HCT116 (cell line): ENCODE measurements at regions not wholly inside any gene's neighbourhood (a gene's known extent, or its start where the extent isn't known, plus 50 kb on each side); places are given as distances from the start of the nearest gene placed in this dataset.

ENCODE experiments used
- ATAC-seq: fragments of 200-7000 bp; cut with Tn5 transposase; 2 replicates; pipeline ENCODE4 v1.9.1; 2020; ENCODE audit warnings: mild to moderate bottlenecking, moderate library complexity
- BruUV-seq: library from RNA; stranded (reverse); fragments of 400-500 nt; replicated peaks from 2 replicates; lab custom pipeline; 2021; lab: Mats Ljungman, UMichigan
- CTCF ChIA-PET: fragments of 300-600 bp; sonication (Branson Sonifier 250); formaldehyde crosslinking; loops from one replicate; lab custom pipeline; 2021; ENCODE audit warnings: antibody characterized with exemption; lab: Charles Lee
- POLR2A ChIA-PET: fragments of 300-600, 350-600 bp; sonication (Branson Sonifier 250); formaldehyde crosslinking; loops from one replicate; lab custom pipeline; 2021; ENCODE audit warnings: antibody characterized with exemption; lab: Charles Lee
- RAD21 ChIA-PET, 2 experiments: fragments of 300-600 bp; sonication (Branson Sonifier 250); formaldehyde crosslinking; loops; one replicate each; lab custom pipeline; 2023; ENCODE audit warnings: low total read pairs in 2 of 2; ENCODE audit not compliant: uncharacterized antibody in 2 of 2, unreplicated experiment in 2 of 2, low non-redundant PET in 1 of 2; lab: Charles Lee
- DNase-seq: peaks from one replicate; pipeline ENCODE4 v3.0.0-alpha.2; 2010; ENCODE audit warnings: low read depth, low spot score
- H2AFZ ChIP-seq: fragments of 200-600 bp; shearing (Covaris generic), sonication (generic); 2 replicates; pipeline ENCODE4 v1.6.1; 2017; ENCODE audit warnings: low read depth, mixed run types, mixed read lengths, antibody characterized with exemption, low read length; ENCODE audit not compliant: poor library complexity, severe bottlenecking
- H3K27ac ChIP-seq: 2 replicates; pipeline ENCODE4 v1.5.1; 2012; ENCODE audit warnings: low read depth, low read length
- H3K27me3 ChIP-seq: fragments of 200-600 bp; sonication (generic); 2 replicates; pipeline ENCODE4 v1.6.1; 2016; ENCODE audit warnings: mixed run types, low read length, mixed read lengths; ENCODE audit not compliant: insufficient read depth
- H3K36me3 ChIP-seq, 2 experiments: fragments of 200-500 bp in 1 of 2; fragments of 200-600 bp in 1 of 2; sonication (Bioruptor generic) in 1 of 2; sonication (generic) in 1 of 2; 2 replicates each; pipeline versions ENCODE4 v1.5.1 to v1.6.1; 2014 to 2016; ENCODE audit warnings: low read length in 2 of 2, inconsistent platforms in 1 of 2, mixed read lengths in 1 of 2, mixed run types in 1 of 2; ENCODE audit not compliant: insufficient read depth in 2 of 2, control insufficient read depth in 1 of 2
- H3K4me1 ChIP-seq, 2 experiments: fragments of 200-600 bp in 1 of 2; sonication (generic) in 1 of 2; 2 replicates each; pipeline versions ENCODE4 v1.5.1 to v1.6.1; 2012 to 2017; ENCODE audit warnings: low read length in 2 of 2, inconsistent platforms in 1 of 2, mild to moderate bottlenecking in 1 of 2, mixed read lengths in 1 of 2, mixed run types in 1 of 2, moderate library complexity in 1 of 2; ENCODE audit not compliant: insufficient read depth in 2 of 2, control insufficient read depth in 1 of 2
- H3K4me2 ChIP-seq: fragments of 200-600 bp; sonication (generic); 2 replicates; pipeline ENCODE4 v1.6.1; 2017; ENCODE audit warnings: mixed run types, low read length, mixed read lengths
- H3K4me3 ChIP-seq, 2 experiments: fragments of 200-600 bp in 1 of 2; sonication (generic) in 1 of 2; replicated peaks in 1 of 2; 2 replicates each; pipeline ENCODE4 v1.5.1; 2011 to 2016; ENCODE audit warnings: low read length in 2 of 2, control low read depth in 1 of 2, low read depth in 1 of 2, mild to moderate bottlenecking in 1 of 2, mixed read lengths in 1 of 2, mixed run types in 1 of 2
- H3K79me2 ChIP-seq: fragments of 200-600 bp; sonication (generic); 2 replicates; pipeline ENCODE4 v1.6.1; 2017; ENCODE audit warnings: mild to moderate bottlenecking, mixed run types, low read length, moderate library complexity, mixed read lengths; ENCODE audit not compliant: insufficient read depth
- H3K9ac ChIP-seq: fragments of 200-600 bp; sonication (generic); 2 replicates; pipeline ENCODE4 v1.6.1; 2016; ENCODE audit warnings: low read length, mixed read lengths
- H3K9me2 ChIP-seq: fragments of 200-600 bp; sonication (generic), shearing (Covaris generic); 2 replicates; pipeline ENCODE4 v1.6.1; 2017; ENCODE audit warnings: mixed run types, mild to moderate bottlenecking, moderate library complexity; ENCODE audit not compliant: insufficient read depth
- H3K9me3 ChIP-seq, 2 experiments: fragments of 200-500 bp in 1 of 2; fragments of 200-600 bp in 1 of 2; sonication (Bioruptor generic) in 1 of 2; sonication (generic) in 1 of 2; 2 replicates each; pipeline ENCODE4 v1.6.1; 2014 to 2017; ENCODE audit warnings: low read length in 2 of 2, mixed read lengths in 2 of 2, inconsistent platforms in 1 of 2, low read depth in 1 of 2, mild to moderate bottlenecking in 1 of 2, mixed run types in 1 of 2, moderate library complexity in 1 of 2; ENCODE audit not compliant: control insufficient read depth in 1 of 2, insufficient read depth in 1 of 2
- H4K20me1 ChIP-seq: fragments of 200-600 bp; sonication (generic), shearing (Covaris generic); 2 replicates; pipeline ENCODE4 v1.6.1; 2017; ENCODE audit warnings: mixed run types, mild to moderate bottlenecking, moderate library complexity; ENCODE audit not compliant: insufficient read depth
- ATF3 ChIP-seq: IDR thresholded peaks from 2 replicates; pipeline ENCODE4 v1.6.1; 2012
- CBX3 ChIP-seq: IDR thresholded peaks from 2 replicates; pipeline ENCODE4 v1.6.1; 2012; ENCODE audit warnings: low read depth
- CEBPB ChIP-seq: IDR thresholded peaks from 2 replicates; pipeline ENCODE4 v1.6.1; 2012; ENCODE audit warnings: low read depth
- ELF1 ChIP-seq: IDR thresholded peaks from 2 replicates; pipeline ENCODE4 v1.6.1; 2012; ENCODE audit warnings: low read depth, borderline replicate concordance
- EZH2 ChIP-seq: fragments of 200-600 bp; sonication (generic); IDR thresholded peaks from 2 replicates; pipeline ENCODE4 v1.6.1; 2017; ENCODE audit warnings: antibody characterized with exemption, mixed run types
- FOSL1 ChIP-seq: IDR thresholded peaks from 2 replicates; pipeline ENCODE4 v1.6.1; 2012; ENCODE audit warnings: low read depth
- JUND ChIP-seq: IDR thresholded peaks from 2 replicates; pipeline ENCODE4 v1.6.1; 2012
- POLR2A ChIP-seq: IDR thresholded peaks from 2 replicates; pipeline ENCODE4 v1.7.0; 2011; ENCODE audit warnings: borderline replicate concordance; ENCODE audit not compliant: insufficient read depth, insufficient read length; ENCODE audit errors: extremely low read depth
- POLR2AphosphoS5 ChIP-seq: IDR thresholded peaks from 2 replicates; pipeline ENCODE4 v1.6.1; 2011; ENCODE audit warnings: mild to moderate bottlenecking, low read depth, low read length, moderate library complexity
- RAD21 ChIP-seq: IDR thresholded peaks from 2 replicates; pipeline ENCODE4 v1.6.1; 2012; ENCODE audit warnings: low read depth, mild to moderate bottlenecking
- SIN3A ChIP-seq: IDR thresholded peaks from 2 replicates; pipeline ENCODE4 v1.6.1; 2012; ENCODE audit warnings: low read depth
- SRF ChIP-seq: IDR thresholded peaks from 2 replicates; pipeline ENCODE4 v1.6.1; 2012; ENCODE audit warnings: low read depth
- TCF7L2 ChIP-seq: IDR thresholded peaks from 2 replicates; pipeline ENCODE4 v1.7.0; 2011; ENCODE audit warnings: borderline replicate concordance, inconsistent platforms; ENCODE audit not compliant: insufficient read depth, insufficient read length; ENCODE audit errors: extremely low read depth
- YY1 ChIP-seq: IDR thresholded peaks from 2 replicates; pipeline ENCODE4 v1.6.1; 2011; ENCODE audit warnings: low read length, low read depth, moderate library complexity, mild to moderate bottlenecking; ENCODE audit not compliant: insufficient replicate concordance; ENCODE audit errors: extremely low read depth
- ZFX ChIP-seq: fragments of 450-650 bp; IDR thresholded peaks from 2 replicates; pipeline ENCODE4 v1.6.1; 2017
- ZNF274 ChIP-seq: fragments of 200-500 bp; sonication (Bioruptor generic); IDR thresholded peaks from 2 replicates; pipeline ENCODE4 v1.6.1; 2014; ENCODE audit warnings: mild to moderate bottlenecking, low read depth, low read length, inconsistent platforms
- intact Hi-C: fragments of 100-400 bp; cut with micrococcal nuclease; formaldehyde crosslinking; loops from 2 replicates; pipeline ENCODE4 v1.10.0; 2022
- TF ChIP-seq, protein P1 (sequence below), 3 experiments: fragments of 200-600 bp in 1 of 3; sonication (generic) in 1 of 3; IDR thresholded peaks in 2 of 3; conservative IDR thresholded peaks in 1 of 3; 2 replicates each; pipeline ENCODE4 v1.5.1; 2012 to 2017; ENCODE audit warnings: low read depth in 2 of 3, low read length in 2 of 3, antibody characterized with exemption in 1 of 3, borderline replicate concordance in 1 of 3, control low read depth in 1 of 3, mild to moderate bottlenecking in 1 of 3, mixed read lengths in 1 of 3, mixed run types in 1 of 3, moderate library complexity in 1 of 3; ENCODE audit not compliant: insufficient read depth in 1 of 3
- TF ChIP-seq, protein P2 (sequence below): IDR thresholded peaks from 2 replicates; pipeline ENCODE4 v1.6.1; 2011; ENCODE audit warnings: mild to moderate bottlenecking, low read length, moderate library complexity; ENCODE audit not compliant: insufficient replicate concordance; ENCODE audit errors: extremely low read depth
- TF ChIP-seq, protein P3 (sequence below): IDR thresholded peaks from 2 replicates; pipeline ENCODE4 v1.6.1; 2012
- TF ChIP-seq, protein P4 (sequence below): IDR thresholded peaks from 2 replicates; pipeline ENCODE4 v1.6.1; 2012; ENCODE audit warnings: low read depth

- no peaks in the 10 kb centered on the region for H3K79me2 ChIP-seq
- no peak for TF ChIP-seq TCF7L2
- TF ChIP-seq, protein P1, sequence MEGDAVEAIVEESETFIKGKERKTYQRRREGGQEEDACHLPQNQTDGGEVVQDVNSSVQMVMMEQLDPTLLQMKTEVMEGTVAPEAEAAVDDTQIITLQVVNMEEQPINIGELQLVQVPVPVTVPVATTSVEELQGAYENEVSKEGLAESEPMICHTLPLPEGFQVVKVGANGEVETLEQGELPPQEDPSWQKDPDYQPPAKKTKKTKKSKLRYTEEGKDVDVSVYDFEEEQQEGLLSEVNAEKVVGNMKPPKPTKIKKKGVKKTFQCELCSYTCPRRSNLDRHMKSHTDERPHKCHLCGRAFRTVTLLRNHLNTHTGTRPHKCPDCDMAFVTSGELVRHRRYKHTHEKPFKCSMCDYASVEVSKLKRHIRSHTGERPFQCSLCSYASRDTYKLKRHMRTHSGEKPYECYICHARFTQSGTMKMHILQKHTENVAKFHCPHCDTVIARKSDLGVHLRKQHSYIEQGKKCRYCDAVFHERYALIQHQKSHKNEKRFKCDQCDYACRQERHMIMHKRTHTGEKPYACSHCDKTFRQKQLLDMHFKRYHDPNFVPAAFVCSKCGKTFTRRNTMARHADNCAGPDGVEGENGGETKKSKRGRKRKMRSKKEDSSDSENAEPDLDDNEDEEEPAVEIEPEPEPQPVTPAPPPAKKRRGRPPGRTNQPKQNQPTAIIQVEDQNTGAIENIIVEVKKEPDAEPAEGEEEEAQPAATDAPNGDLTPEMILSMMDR (IDR thresholded peaks at IDR 0.05 in 2 of 3, conservative IDR thresholded peaks at IDR 0.05 in 1 of 3; ENCODE audit: borderline replicate concordance in 1 of 3, insufficient read depth in 1 of 3, low read depth in 2 of 3, low read length in 2 of 3) = no peak
- no peak for TF ChIP-seq FOSL1
- no peak for TF ChIP-seq SRF
- no peak for TF ChIP-seq ELF1
- TF ChIP-seq JUND = no peak
- TF ChIP-seq, protein P2, sequence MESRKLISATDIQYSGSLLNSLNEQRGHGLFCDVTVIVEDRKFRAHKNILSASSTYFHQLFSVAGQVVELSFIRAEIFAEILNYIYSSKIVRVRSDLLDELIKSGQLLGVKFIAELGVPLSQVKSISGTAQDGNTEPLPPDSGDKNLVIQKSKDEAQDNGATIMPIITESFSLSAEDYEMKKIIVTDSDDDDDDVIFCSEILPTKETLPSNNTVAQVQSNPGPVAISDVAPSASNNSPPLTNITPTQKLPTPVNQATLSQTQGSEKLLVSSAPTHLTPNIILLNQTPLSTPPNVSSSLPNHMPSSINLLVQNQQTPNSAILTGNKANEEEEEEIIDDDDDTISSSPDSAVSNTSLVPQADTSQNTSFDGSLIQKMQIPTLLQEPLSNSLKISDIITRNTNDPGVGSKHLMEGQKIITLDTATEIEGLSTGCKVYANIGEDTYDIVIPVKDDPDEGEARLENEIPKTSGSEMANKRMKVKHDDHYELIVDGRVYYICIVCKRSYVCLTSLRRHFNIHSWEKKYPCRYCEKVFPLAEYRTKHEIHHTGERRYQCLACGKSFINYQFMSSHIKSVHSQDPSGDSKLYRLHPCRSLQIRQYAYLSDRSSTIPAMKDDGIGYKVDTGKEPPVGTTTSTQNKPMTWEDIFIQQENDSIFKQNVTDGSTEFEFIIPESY = no peak
- TF ChIP-seq ZFX = no peak
- no peak for TF ChIP-seq EZH2
- TF ChIP-seq, protein P3, sequence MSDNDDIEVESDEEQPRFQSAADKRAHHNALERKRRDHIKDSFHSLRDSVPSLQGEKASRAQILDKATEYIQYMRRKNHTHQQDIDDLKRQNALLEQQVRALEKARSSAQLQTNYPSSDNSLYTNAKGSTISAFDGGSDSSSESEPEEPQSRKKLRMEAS = no peak
- TF ChIP-seq POLR2AphosphoS5 = no peak
- TF ChIP-seq CBX3 = no peak
- TF ChIP-seq SIN3A = no peak
- no peak for TF ChIP-seq ATF3
- TF ChIP-seq RAD21 = no peak
- TF ChIP-seq CEBPB = no peak
- TF ChIP-seq POLR2A = no peak
- TF ChIP-seq YY1 = no peak
- TF ChIP-seq, protein P4, sequence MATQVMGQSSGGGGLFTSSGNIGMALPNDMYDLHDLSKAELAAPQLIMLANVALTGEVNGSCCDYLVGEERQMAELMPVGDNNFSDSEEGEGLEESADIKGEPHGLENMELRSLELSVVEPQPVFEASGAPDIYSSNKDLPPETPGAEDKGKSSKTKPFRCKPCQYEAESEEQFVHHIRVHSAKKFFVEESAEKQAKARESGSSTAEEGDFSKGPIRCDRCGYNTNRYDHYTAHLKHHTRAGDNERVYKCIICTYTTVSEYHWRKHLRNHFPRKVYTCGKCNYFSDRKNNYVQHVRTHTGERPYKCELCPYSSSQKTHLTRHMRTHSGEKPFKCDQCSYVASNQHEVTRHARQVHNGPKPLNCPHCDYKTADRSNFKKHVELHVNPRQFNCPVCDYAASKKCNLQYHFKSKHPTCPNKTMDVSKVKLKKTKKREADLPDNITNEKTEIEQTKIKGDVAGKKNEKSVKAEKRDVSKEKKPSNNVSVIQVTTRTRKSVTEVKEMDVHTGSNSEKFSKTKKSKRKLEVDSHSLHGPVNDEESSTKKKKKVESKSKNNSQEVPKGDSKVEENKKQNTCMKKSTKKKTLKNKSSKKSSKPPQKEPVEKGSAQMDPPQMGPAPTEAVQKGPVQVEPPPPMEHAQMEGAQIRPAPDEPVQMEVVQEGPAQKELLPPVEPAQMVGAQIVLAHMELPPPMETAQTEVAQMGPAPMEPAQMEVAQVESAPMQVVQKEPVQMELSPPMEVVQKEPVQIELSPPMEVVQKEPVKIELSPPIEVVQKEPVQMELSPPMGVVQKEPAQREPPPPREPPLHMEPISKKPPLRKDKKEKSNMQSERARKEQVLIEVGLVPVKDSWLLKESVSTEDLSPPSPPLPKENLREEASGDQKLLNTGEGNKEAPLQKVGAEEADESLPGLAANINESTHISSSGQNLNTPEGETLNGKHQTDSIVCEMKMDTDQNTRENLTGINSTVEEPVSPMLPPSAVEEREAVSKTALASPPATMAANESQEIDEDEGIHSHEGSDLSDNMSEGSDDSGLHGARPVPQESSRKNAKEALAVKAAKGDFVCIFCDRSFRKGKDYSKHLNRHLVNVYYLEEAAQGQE = no peak
- no peak for TF ChIP-seq ZNF274
- H3K9me2 ChIP-seq = no peaks in the 10 kb centered on the region
- H3K36me3 ChIP-seq = no peaks in the 10 kb centered on the region
- ATAC-seq (no peak), DNase-seq (no peak)
- H3K4me1 ChIP-seq = no peaks in the 10 kb centered on the region
- intact Hi-C loops = no loop called here
- H2AFZ ChIP-seq = no peak overlapping the region
- no peaks in the 10 kb centered on the region for H3K27me3 ChIP-seq
- H3K9me3 ChIP-seq = peaks cover 0 to 6% of the 10 kb centered on the region in 2 experiments; a peak in 1 of 4 replicates
- no peaks in the 10 kb centered on the region for H4K20me1 ChIP-seq
- no peak overlapping the region for H3K4me2 ChIP-seq
- POLR2A ChIA-PET = no interaction called here
- no peak overlapping the region for H3K9ac ChIP-seq
- BruUV-seq = no TSS peak
- no peak overlapping the region for H3K4me3 ChIP-seq
- CTCF ChIA-PET = no interaction called here
- RAD21 ChIA-PET = no interaction called here
- H3K27ac ChIP-seq = no peak overlapping the region
Measured at GRCh38 chr5:165836046-165836445, 2330.6 kb downstream of the MAT2B start.
